Endothelial cell of umbilical vein (primary cell): ENCODE measurements at regions not wholly inside any gene's neighbourhood (a gene's known extent, or its start where the extent isn't known, plus 50 kb on each side); places are given as distances from the start of the nearest gene placed in this dataset.

Experiments used
- CTCF ChIP-seq, 2 donors: IDR thresholded peaks; 1 replicate in 1 of 2; 2 replicates in 1 of 2; pipeline ENCODE4 v1.5.1; 2011; ENCODE audit warnings: low read length in 2 of 2, mild to moderate bottlenecking in 2 of 2, moderate library complexity in 2 of 2, control low read depth in 1 of 2, inconsistent platforms in 1 of 2, low read depth in 1 of 2; ENCODE audit not compliant: insufficient read depth in 1 of 2; ENCODE audit errors: extremely low read depth in 1 of 2
- EZH2 ChIP-seq: IDR thresholded peaks from 2 replicates; pipeline ENCODE4 v1.6.1; 2012; ENCODE audit warnings: borderline replicate concordance, low read depth, mild to moderate bottlenecking, moderate library complexity, low read length, inconsistent platforms; ENCODE audit not compliant: severe bottlenecking
- FOS ChIP-seq: IDR thresholded peaks from 2 replicates; pipeline ENCODE4 v1.6.1; 2011; ENCODE audit warnings: mild to moderate bottlenecking, low read length, moderate library complexity, borderline replicate concordance; ENCODE audit not compliant: insufficient read depth
- JUN ChIP-seq: IDR thresholded peaks from 2 replicates; pipeline ENCODE4 v1.6.1; 2011; ENCODE audit warnings: borderline replicate concordance, low read depth; ENCODE audit not compliant: insufficient read length, insufficient read depth
- MAX ChIP-seq: IDR thresholded peaks from 2 replicates; pipeline ENCODE4 v1.6.1; 2011; ENCODE audit not compliant: insufficient read depth, insufficient read length
- POLR2A ChIP-seq: IDR thresholded peaks from 2 replicates; pipeline ENCODE4 v1.6.1; 2012; ENCODE audit warnings: low read depth, mild to moderate bottlenecking, control low read depth, low read length
- POLR2AphosphoS5 ChIP-seq: IDR thresholded peaks from 2 replicates; pipeline ENCODE4 v1.6.1; 2012; ENCODE audit warnings: low read depth, mild to moderate bottlenecking, control low read depth, low read length, moderate library complexity; ENCODE audit not compliant: insufficient read depth

GRCh38 chr4:23613782-23614181, 276.1 kb downstream of the PPARGC1A start:
- no peak for TF ChIP-seq CTCF (IDR thresholded peaks at IDR 0.05; ENCODE audit: extremely low read depth in 1 of 2, insufficient read depth in 1 of 2, low read depth in 1 of 2, low read length in 2 of 2)
- no peak for TF ChIP-seq MAX
- no peak for TF ChIP-seq FOS
- TF ChIP-seq POLR2AphosphoS5: no peak
- TF ChIP-seq EZH2: no peak
- no peak for TF ChIP-seq POLR2A
- TF ChIP-seq JUN: no peak
